Ascending aorta (tissue), 2 donors: ENCODE measurements at regions not wholly inside any gene's neighbourhood (a gene's known extent, or its start where the extent isn't known, plus 50 kb on each side); places are given as distances from the start of the nearest gene placed in this dataset.

Experiments used
- DNase-seq, 2 donors: peaks; one replicate each; pipeline ENCODE4 v3.0.0-alpha.2; 2019; ENCODE audit warnings: low spot score in 2 of 2
- H3K27ac ChIP-seq, 2 donors: fragments of 200-600 bp; sonication (generic); one replicate each; pipeline ENCODE4 v1.5.1; 2016 to 2017; ENCODE audit warnings: mild to moderate bottlenecking in 1 of 2
- H3K27me3 ChIP-seq: fragments of 200-600 bp; sonication (generic); one replicate; pipeline ENCODE4 v1.5.1; 2017
- H3K36me3 ChIP-seq, 2 donors: fragments of 200-600 bp; sonication (generic); one replicate each; pipeline ENCODE4 v1.5.1; 2016
- H3K4me1 ChIP-seq, 2 donors: fragments of 200-600 bp; sonication (generic); one replicate each; pipeline ENCODE4 v1.5.1; 2016 to 2017; ENCODE audit warnings: mild to moderate bottlenecking in 1 of 2
- H3K4me3 ChIP-seq, 2 donors: fragments of 200-600 bp; sonication (generic); one replicate each; pipeline ENCODE4 v1.5.1; 2016 to 2017; ENCODE audit warnings: mild to moderate bottlenecking in 1 of 2
- H3K9me3 ChIP-seq, 2 donors: fragments of 200-600 bp; sonication (generic); one replicate each; pipeline ENCODE4 v1.5.1; 2016
- CTCF ChIP-seq, 3 experiments: fragments of 200-600 bp in 2 of 3; fragments of 450-650 bp in 1 of 3; sonication (generic) in 2 of 3; IDR thresholded peaks; one replicate each; pipeline ENCODE4 v1.5.1; 2016 to 2019; ENCODE audit warnings: antibody characterized with exemption in 3 of 3, mild to moderate bottlenecking in 1 of 3, moderate library complexity in 1 of 3
- intact Hi-C: fragments of 100-400 bp; cut with DNase I; formaldehyde crosslinking; loops from one replicate; pipeline ENCODE4 v1.15.1; 2023

GRCh38 chr10:111837086-111837485 is 346.5 kb downstream of the GPAM start:
- Histone ChIP-seq H3K36me3 (no peaks in the 10 kb centered on the region), H3K27ac (no peak overlapping the region), H3K4me1 (peaks cover 0 to 3% of the 10 kb centered on the region in 2 donors), H3K4me3 (no peak overlapping the region), H3K27me3 (no peaks in the 10 kb centered on the region), H3K9me3 (no peaks in the 10 kb centered on the region)
- TF ChIP-seq CTCF (IDR thresholded peaks at IDR 0.05): no peak
- intact Hi-C loops: no loop called here
- DNase-seq: no peak

- no peaks in the 10 kb centered on the region for H3K36me3 ChIP-seq
- intact Hi-C loops: no loop called here
Observed at GRCh38 chr10:111837985-111838384, 345.6 kb downstream of the GPAM start.

GRCh38 chr10:111840546-111840945 is 343.0 kb downstream of the GPAM start:
- Histone ChIP-seq H3K27ac (no peak overlapping the region), H3K27me3 (no peaks in the 10 kb centered on the region), H3K4me1 (peaks cover 0 to 3% of the 10 kb centered on the region in 2 donors), H3K4me3 (no peak overlapping the region), H3K36me3 (no peaks in the 10 kb centered on the region), H3K9me3 (no peaks in the 10 kb centered on the region)
- intact Hi-C loops: no loop called here
- no peak for TF ChIP-seq CTCF (IDR thresholded peaks at IDR 0.05)
- no peak for DNase-seq

More at GRCh38 chr10:111837985-111838384, 345.6 kb downstream of the GPAM start:
- DNase-seq: no peak
- Histone ChIP-seq H3K4me3 (no peak overlapping the region), H3K27me3 (no peaks in the 10 kb centered on the region), H3K27ac (no peak overlapping the region), H3K9me3 (no peaks in the 10 kb centered on the region), H3K4me1 (peaks cover 0 to 3% of the 10 kb centered on the region in 2 donors)
- TF ChIP-seq CTCF (IDR thresholded peaks at IDR 0.05): no peak

- Histone ChIP-seq H3K27ac (no peak overlapping the region), H3K4me1 (no peaks in the 10 kb centered on the region), H3K27me3 (no peaks in the 10 kb centered on the region), H3K9me3 (peaks cover 3 to 6% of the 10 kb centered on the region in 2 donors), H3K36me3 (no peaks in the 10 kb centered on the region), H3K4me3 (no peak overlapping the region)
- intact Hi-C loops: no loop called here
- no peak for DNase-seq
- no peak for TF ChIP-seq CTCF (IDR thresholded peaks at IDR 0.05)
Observed at GRCh38 chr10:111852801-111853200, 330.8 kb downstream of the GPAM start.

- no peak for DNase-seq
- Histone ChIP-seq H3K27me3 (no peaks in the 10 kb centered on the region), H3K9me3 (no peaks in the 10 kb centered on the region), H3K4me1 (no peaks in the 10 kb centered on the region), H3K4me3 (no peak overlapping the region), H3K27ac (no peak overlapping the region), H3K36me3 (no peaks in the 10 kb centered on the region)
- TF ChIP-seq CTCF (IDR thresholded peaks at IDR 0.05): peak in 2 of 3 experiments; percentile 9 to 18
- intact Hi-C loops: no loop called here
Observed at GRCh38 chr10:111856631-111857030, 326.9 kb downstream of the GPAM start.

- no peaks in the 10 kb centered on the region for H3K36me3 ChIP-seq
- no peak for DNase-seq
- H3K4me1 ChIP-seq: no peaks in the 10 kb centered on the region
- intact Hi-C loops: no loop called here
- no peak overlapping the region for H3K4me3 ChIP-seq
- H3K27me3 ChIP-seq: no peaks in the 10 kb centered on the region
- no peak overlapping the region for H3K27ac ChIP-seq
- no peak for TF ChIP-seq CTCF (IDR thresholded peaks at IDR 0.05)
- H3K9me3 ChIP-seq: no peaks in the 10 kb centered on the region
Observed at GRCh38 chr10:111865550-111865949, 318.0 kb downstream of the GPAM start.
